SK-N-SH (cell line): ENCODE measurements at regions not wholly inside any gene's neighbourhood (a gene's known extent, or its start where the extent isn't known, plus 50 kb on each side); places are given as distances from the start of the nearest gene placed in this dataset.

Experiments used
- CTCF ChIA-PET: fragments of 300-600, 350-600 bp; formaldehyde crosslinking; extraction: SDS; loops from one replicate; lab custom pipeline; 2021; lab: Yijun Ruan, JAX
- POLR2A ChIA-PET: fragments of 350-600 bp; sonication (Branson Sonifier 250); formaldehyde crosslinking; extraction: SDS; loops from one replicate; lab custom pipeline; 2020; ENCODE audit warnings: antibody characterized with exemption, inconsistent platforms; lab: Yijun Ruan, JAX
- DNase-seq: peaks from one replicate; pipeline ENCODE4 v3.0.0; 2012
- H2AFZ ChIP-seq: fragments of 200-600 bp; sonication (generic); 2 replicates; pipeline ENCODE4 v1.8.1; 2016; ENCODE audit warnings: antibody characterized with exemption, mild to moderate bottlenecking, low read depth
- H3F3A ChIP-seq: fragments of 200-600 bp; sonication (generic); replicated peaks from 2 replicates; pipeline ENCODE3; 2016; ENCODE audit warnings: antibody characterized with exemption, mild to moderate bottlenecking; ENCODE audit not compliant: insufficient read depth
- H3K27ac ChIP-seq, 2 experiments: fragments of 200-500 bp in 1 of 2; fragments of 200-600 bp in 1 of 2; sonication (Bioruptor generic) in 1 of 2; sonication (generic), shearing (Covaris generic) in 1 of 2; 2 replicates each; pipeline versions ENCODE4 v1.5.1 to v1.6.1; 2014 to 2016; ENCODE audit warnings: low read depth in 2 of 2, inconsistent platforms in 1 of 2, low read length in 1 of 2, mild to moderate bottlenecking in 1 of 2, mixed read lengths in 1 of 2
- H3K27me3 ChIP-seq: fragments of 200-600 bp; sonication (generic), shearing (Covaris generic); 2 replicates; pipeline ENCODE4 v1.6.1; 2016; ENCODE audit warnings: mixed run types; ENCODE audit not compliant: insufficient read depth
- H3K36me3 ChIP-seq, 2 experiments: fragments of 200-500 bp in 1 of 2; fragments of 200-600 bp in 1 of 2; sonication (Bioruptor generic) in 1 of 2; sonication (generic) in 1 of 2; replicated peaks in 1 of 2; 2 replicates each; pipeline versions ENCODE3 to v1.5.1; 2014 to 2016; ENCODE audit warnings: low read length in 1 of 2, mild to moderate bottlenecking in 1 of 2; ENCODE audit not compliant: insufficient read depth in 2 of 2, control insufficient read depth in 1 of 2
- H3K4me1 ChIP-seq, 2 experiments: fragments of 200-500 bp in 1 of 2; fragments of 200-600 bp in 1 of 2; sonication (Bioruptor generic) in 1 of 2; sonication (generic), shearing (Covaris generic) in 1 of 2; 2 replicates each; pipeline versions ENCODE4 v1.5.1 to v1.6.1; 2014 to 2016; ENCODE audit warnings: low read depth in 1 of 2, low read length in 1 of 2, mixed run types in 1 of 2; ENCODE audit not compliant: insufficient read depth in 2 of 2, control insufficient read depth in 1 of 2
- H3K4me2 ChIP-seq: fragments of 200-600 bp; sonication (generic), shearing (Covaris generic); 2 replicates; pipeline ENCODE4 v1.6.1; 2017; ENCODE audit warnings: mixed run types
- H3K4me3 ChIP-seq, 2 experiments: fragments of 200-500 bp in 1 of 2; fragments of 200-600 bp in 1 of 2; sonication (Bioruptor generic) in 1 of 2; sonication (generic), shearing (Covaris generic) in 1 of 2; 2 replicates each; pipeline versions ENCODE4 v1.5.1 to v1.8.1; 2014 to 2016; ENCODE audit warnings: low read depth in 2 of 2, inconsistent platforms in 1 of 2, low read length in 1 of 2, mild to moderate bottlenecking in 1 of 2, mixed read lengths in 1 of 2, moderate library complexity in 1 of 2
- H3K79me2 ChIP-seq: fragments of 200-600 bp; sonication (generic); 2 replicates; pipeline ENCODE4 v1.8.1; 2017; ENCODE audit warnings: mild to moderate bottlenecking; ENCODE audit not compliant: insufficient read depth
- H3K9ac ChIP-seq: fragments of 200-600 bp; sonication (generic); 2 replicates; pipeline ENCODE4 v1.6.1; 2017; ENCODE audit warnings: mixed run types
- H3K9me2 ChIP-seq: fragments of 200-600 bp; sonication (generic); 2 replicates; pipeline ENCODE4 v1.6.1; 2017; ENCODE audit warnings: mixed run types
- H3K9me3 ChIP-seq: fragments of 200-600 bp; sonication (generic); 2 replicates; pipeline ENCODE4 v1.6.1; 2017; ENCODE audit warnings: mixed run types, mild to moderate bottlenecking, moderate library complexity
- H4K20me1 ChIP-seq: fragments of 200-600 bp; sonication (generic); 2 replicates; pipeline ENCODE4 v1.6.1; 2017; ENCODE audit warnings: mild to moderate bottlenecking, mixed run types; ENCODE audit not compliant: insufficient read depth
- CTCF ChIP-seq: fragments of 200-600 bp; sonication (generic); IDR thresholded peaks from 2 replicates; pipeline ENCODE4 v1.6.1; 2017; ENCODE audit warnings: antibody characterized with exemption, mild to moderate bottlenecking, moderate library complexity
- ELF1 ChIP-seq: IDR thresholded peaks from 2 replicates; pipeline ENCODE4 v1.4.0; 2012
- FOSL2 ChIP-seq: IDR thresholded peaks from 2 replicates; pipeline ENCODE4 v1.4.0; 2012; ENCODE audit warnings: low read depth, mild to moderate bottlenecking, moderate library complexity, borderline replicate concordance
- FOXM1 ChIP-seq: IDR thresholded peaks from 2 replicates; pipeline ENCODE4 v1.4.0; 2012; ENCODE audit warnings: low read depth, mild to moderate bottlenecking
- GABPA ChIP-seq: IDR thresholded peaks from 2 replicates; pipeline ENCODE4 v1.4.0; 2012; ENCODE audit warnings: low read depth, mild to moderate bottlenecking
- GATA2 ChIP-seq: sonication (generic); formaldehyde crosslinking; IDR thresholded peaks from 2 replicates; pipeline ENCODE4 v1.5.0; 2020; ENCODE audit warnings: mild to moderate bottlenecking, missing genetic modification reagents
- IRF3 ChIP-seq: fragments of 150-350 bp; IDR thresholded peaks from 2 replicates; pipeline ENCODE4 v1.6.1; 2016; ENCODE audit warnings: mild to moderate bottlenecking, low read depth, low read length
- JUND ChIP-seq: IDR thresholded peaks from 2 replicates; pipeline ENCODE4 v1.4.0; 2012
- MAX ChIP-seq: IDR thresholded peaks from 2 replicates; pipeline ENCODE4 v1.4.0; 2012; ENCODE audit warnings: low read depth
- NFIC ChIP-seq: IDR thresholded peaks from 2 replicates; pipeline ENCODE4 v1.4.0; 2012; ENCODE audit warnings: borderline replicate concordance
- NRF1 ChIP-seq: IDR thresholded peaks from 2 replicates; pipeline ENCODE4 v1.6.1; 2012; ENCODE audit warnings: low read depth, mild to moderate bottlenecking, low read length
- PBX3 ChIP-seq: IDR thresholded peaks from 2 replicates; pipeline ENCODE4; 2012
- POLR2AphosphoS5 ChIP-seq: IDR thresholded peaks from 2 replicates; pipeline ENCODE4 v1.6.1; 2012; ENCODE audit warnings: low read depth, low read length
- RFX5 ChIP-seq: IDR thresholded peaks from 2 replicates; pipeline ENCODE4 v1.6.1; 2012; ENCODE audit warnings: mild to moderate bottlenecking, improper control_type of control experiment, low read length
- SMC3 ChIP-seq: IDR thresholded peaks from 2 replicates; pipeline ENCODE4 v1.6.1; 2012; ENCODE audit warnings: low read depth, low read length, improper control_type of control experiment
- TAF1 ChIP-seq: IDR thresholded peaks from 2 replicates; pipeline ENCODE4 v1.6.1; 2012; ENCODE audit warnings: low read depth, mild to moderate bottlenecking, low read length, moderate library complexity, borderline replicate concordance
- TEAD4 ChIP-seq: IDR thresholded peaks from 2 replicates; pipeline ENCODE4 v1.4.0; 2012; ENCODE audit warnings: mild to moderate bottlenecking, borderline replicate concordance; ENCODE audit not compliant: insufficient read depth
- YY1 ChIP-seq: IDR thresholded peaks from 2 replicates; pipeline ENCODE4 v1.4.0; 2012; ENCODE audit warnings: low read depth, mild to moderate bottlenecking
- ZBTB33 ChIP-seq: IDR thresholded peaks from 2 replicates; pipeline ENCODE4 v1.4.0; 2012; ENCODE audit warnings: low read depth, borderline replicate concordance
- whole genome bisulfite sequencing: methylation state at CpG from one replicate; pipeline ENCODE4 v1.1.6; 2017; ENCODE audit warnings: low lambda C conversion rate; 5-methylcytosine and 5-hydroxymethylcytosine counted together

GRCh38 chr5:155332618-155333017 lies 319.1 kb downstream of the KIF4B start (continued):
- TF ChIP-seq PBX3 (no peak), YY1 (no peak)

- Histone ChIP-seq H3K9me3 (0 out of 2 replicates have a peak, but pooled peaks cover 2% of the 10 kb centered on the region), H3K4me3 (no peak overlapping the region), H3K4me2 (no peak overlapping the region), H2AFZ (no peak overlapping the region), H3K4me1 (no peaks in the 10 kb centered on the region), H3F3A (no peaks in the 10 kb centered on the region), H3K36me3 (no peaks in the 10 kb centered on the region), H3K27ac (no peak overlapping the region), H3K79me2 (no peaks in the 10 kb centered on the region), H3K9ac (no peak overlapping the region), H3K9me2 (no peaks in the 10 kb centered on the region), H3K27me3 (no peaks in the 10 kb centered on the region), H4K20me1 (0 out of 2 replicates have a peak, but pooled peaks cover 3% of the 10 kb centered on the region)
- 3% methylated on average over 2 of the region's 2 CpGs for WGBS
- DNase-seq, result no peak
- ChIA-PET POLR2A (no interaction called here), CTCF (interaction anchor here (1.7 kb wide), 1 partner anchor 15 kb away, joined by 3 read pairs; no protein-coding TSS in a partner anchor)
- TF ChIP-seq TAF1, result no peak
- TF ChIP-seq, all 33 proteins: peak for 0
Measured at GRCh38 chr5:155342956-155343355, 329.4 kb downstream of the KIF4B start.

- POLR2A ChIA-PET, result no interaction called here
- no peaks in the 10 kb centered on the region for H3K27me3 ChIP-seq
- TF ChIP-seq TEAD4 (no peak), NFIC (no peak), ELF1 (no peak), MAX (no peak), FOXM1 (no peak), CTCF (no peak), GATA2 (no peak), IRF3 (no peak), JUND (no peak), POLR2AphosphoS5 (no peak), RFX5 (no peak), GABPA (no peak), FOSL2 (no peak), ZBTB33 (no peak), SMC3 (no peak), NRF1 (no peak)
Measured at GRCh38 chr5:155343468-155343867, 329.9 kb downstream of the KIF4B start.

More at GRCh38 chr5:155343468-155343867, 329.9 kb downstream of the KIF4B start:
- H4K20me1 ChIP-seq, result 0 out of 2 replicates have a peak, but pooled peaks cover 3% of the 10 kb centered on the region
- no peak overlapping the region for H3K27ac ChIP-seq
- H3K9me3 ChIP-seq, result 0 out of 2 replicates have a peak, but pooled peaks cover 2% of the 10 kb centered on the region
- H3K36me3 ChIP-seq, result no peaks in the 10 kb centered on the region
- H3K9ac ChIP-seq, result no peak overlapping the region
- no peaks in the 10 kb centered on the region for H3K79me2 ChIP-seq
- H3K4me2 ChIP-seq, result no peak overlapping the region
- H3K4me1 ChIP-seq, result no peaks in the 10 kb centered on the region
- no peak overlapping the region for H3K4me3 ChIP-seq
- CTCF ChIA-PET, result interaction anchor here (0.7 to 1.7 kb wide), 2 partner anchors 13 to 16 kb away, joined by 3 read pairs; no protein-coding TSS in a partner anchor
- no peak for DNase-seq
- no peaks in the 10 kb centered on the region for H3F3A ChIP-seq
- WGBS, result 33% methylated on average over 1 of the region's 1 CpG
- H2AFZ ChIP-seq, result no peak overlapping the region
- no peaks in the 10 kb centered on the region for H3K9me2 ChIP-seq
